ENCODE measurements at regions not wholly inside any gene's neighbourhood (a gene's known extent, or its start where the extent isn't known, plus 50 kb on each side); places are given as distances from the start of the nearest gene placed in this dataset.

DNA sequence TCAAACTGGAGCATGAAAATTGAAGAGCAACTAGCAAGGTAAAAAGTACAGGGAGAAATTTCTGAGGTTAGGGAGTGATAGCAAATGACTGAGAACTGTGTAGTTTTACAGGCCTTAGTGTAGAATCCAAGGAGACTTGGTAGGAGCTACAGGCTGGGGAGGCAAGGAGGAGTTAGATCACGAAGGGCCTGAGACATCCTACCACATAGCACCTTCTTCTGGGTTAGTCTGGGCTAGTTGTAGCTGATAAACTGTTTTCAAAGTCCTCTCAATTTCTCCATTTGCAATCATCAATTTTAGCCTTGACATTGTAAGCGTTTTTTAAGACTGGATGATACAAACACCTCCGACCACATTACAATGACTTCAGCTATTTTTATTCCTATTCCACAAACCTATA lies 209.7 kb downstream of the TMEM200A start:
- no peaks in the 10 kb centered on the region for H3K79me1 ChIP-seq (ENCODE audit: low read length)
- H3K4me2 ChIP-seq (ENCODE audit: low read length): no peak overlapping the region
- H3K4me3 ChIP-seq (ENCODE audit: low read length): no peak overlapping the region
- no peak overlapping the region for H3K4ac ChIP-seq (ENCODE audit: low read depth, low read length)
- no peak overlapping the region for H3K27ac ChIP-seq (ENCODE audit: low read depth, low read length)
- no peaks in the 10 kb centered on the region for H3K27me3 ChIP-seq (ENCODE audit: insufficient read depth, low read length, poor library complexity)
- H2BK5ac ChIP-seq (ENCODE audit: low read length): no peak overlapping the region
- no peaks in the 10 kb centered on the region for H3K36me3 ChIP-seq (ENCODE audit: control insufficient read depth, insufficient read depth, low read length)
- H3K23ac ChIP-seq (ENCODE audit: low read length): no peak overlapping the region
- no peak overlapping the region for H3K56ac ChIP-seq (ENCODE audit: low read length)
- no peak overlapping the region for H2BK120ac ChIP-seq (ENCODE audit: low read depth, low read length)
- H4K5ac ChIP-seq (ENCODE audit: low read length): no peak overlapping the region
- no peaks in the 10 kb centered on the region for H3K79me2 ChIP-seq (ENCODE audit: control insufficient read depth, insufficient read depth, low read length)
- no CpG with 5 or more reads among the region's 3 CpGs for WGBS (ENCODE audit: extremely low coverage, insufficient coverage, low lambda C conversion rate)
- H2BK15ac ChIP-seq (replicated peaks; ENCODE audit: low read depth): no peak overlapping the region
- no peak overlapping the region for H3K18ac ChIP-seq (ENCODE audit: low read length)
- H3K9ac ChIP-seq (ENCODE audit: low read length): no peak overlapping the region
- no peak overlapping the region for H4K8ac ChIP-seq (ENCODE audit: low read depth, low read length)
- H3K4me1 ChIP-seq (ENCODE audit: control insufficient read depth, low read depth, low read length): no peaks in the 10 kb centered on the region
- H2AK5ac ChIP-seq (ENCODE audit: low read length): no peak overlapping the region
- no peak for DNase-seq

DNA sequence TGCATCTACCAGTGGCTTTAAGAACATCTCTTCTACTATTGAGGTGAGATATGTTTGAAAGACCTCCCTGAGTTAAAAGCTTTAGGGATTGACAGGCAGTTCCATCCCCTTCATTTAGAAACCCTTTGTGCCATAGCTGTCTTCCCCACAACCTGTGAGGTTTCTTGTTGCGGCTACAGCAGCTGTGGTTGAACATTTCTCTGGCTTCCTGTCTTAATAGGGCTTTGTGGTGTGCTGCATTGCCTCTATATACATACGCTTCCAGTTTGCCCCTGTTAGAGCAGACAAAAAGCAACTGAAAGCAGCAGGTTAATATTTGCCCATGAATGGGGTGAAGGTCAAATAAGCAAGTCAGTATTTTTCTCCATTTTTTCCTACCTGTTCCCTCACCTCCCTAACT lies 210.2 kb downstream of the TMEM200A start:
- H3K27ac ChIP-seq (ENCODE audit: low read depth, low read length): no peak overlapping the region
- WGBS (ENCODE audit: extremely low coverage, insufficient coverage, low lambda C conversion rate): no CpG with 5 or more reads among the region's 2 CpGs
- no peak overlapping the region for H3K18ac ChIP-seq (ENCODE audit: low read length)

DNA sequence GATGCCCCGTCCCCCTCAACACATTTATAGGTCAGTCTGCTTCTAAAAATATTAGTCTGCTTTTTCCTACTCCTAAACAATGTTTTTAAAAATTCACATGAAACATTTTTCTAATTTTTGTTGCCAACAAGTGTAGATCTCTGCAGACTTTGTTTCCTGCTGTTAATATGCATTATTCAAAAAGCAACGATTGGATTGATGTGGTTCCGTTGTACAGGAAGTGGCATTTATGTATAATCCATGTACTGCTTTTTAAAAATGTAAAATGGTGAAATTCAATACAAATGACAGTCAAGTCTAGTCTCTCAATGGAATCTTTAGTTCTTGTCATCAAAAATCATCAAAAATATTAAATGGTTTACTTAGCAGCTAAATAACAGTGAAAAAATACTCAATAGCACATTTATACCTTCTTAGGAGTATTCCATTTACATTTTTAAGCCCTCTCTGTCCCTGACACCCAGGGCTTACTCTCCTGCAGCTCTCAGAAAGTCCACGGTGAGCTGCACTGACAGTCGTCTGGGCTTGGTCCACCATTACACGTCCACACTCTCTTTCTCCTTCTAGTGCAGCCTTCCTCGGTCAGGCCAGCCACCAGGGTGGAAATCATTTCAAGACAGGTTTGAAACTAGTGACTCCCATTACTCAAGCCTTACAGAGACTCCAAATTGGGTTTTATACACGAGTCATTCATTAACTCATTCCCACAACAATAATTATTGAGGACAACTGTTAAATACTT lies 211.5 kb downstream of the TMEM200A start:
- Histone ChIP-seq H3K36me3 (ENCODE audit: control insufficient read depth, insufficient read depth, low read length) (no peaks in the 10 kb centered on the region), H3K4me2 (ENCODE audit: low read length) (no peak overlapping the region), H3K9ac (ENCODE audit: low read length) (no peak overlapping the region), H3K27ac (ENCODE audit: low read depth, low read length) (no peak overlapping the region), H2BK120ac (ENCODE audit: low read depth, low read length) (no peak overlapping the region), H3K4ac (ENCODE audit: low read depth, low read length) (no peak overlapping the region), H3K23ac (ENCODE audit: low read length) (no peak overlapping the region), H4K5ac (ENCODE audit: low read length) (no peak overlapping the region), H3K79me1 (ENCODE audit: low read length) (no peaks in the 10 kb centered on the region), H3K4me1 (ENCODE audit: control insufficient read depth, low read depth, low read length) (no peaks in the 10 kb centered on the region), H3K18ac (ENCODE audit: low read length) (no peak overlapping the region), H4K8ac (ENCODE audit: low read depth, low read length) (no peak overlapping the region), H3K79me2 (ENCODE audit: control insufficient read depth, insufficient read depth, low read length) (no peaks in the 10 kb centered on the region), H3K4me3 (ENCODE audit: low read length) (no peak overlapping the region), H3K56ac (ENCODE audit: low read length) (no peak overlapping the region), H2BK15ac (replicated peaks; ENCODE audit: low read depth) (no peak overlapping the region), H2BK5ac (ENCODE audit: low read length) (no peak overlapping the region), H3K27me3 (ENCODE audit: insufficient read depth, low read length, poor library complexity) (no peaks in the 10 kb centered on the region), H2AK5ac (ENCODE audit: low read length) (no peak overlapping the region)
- no CpG with 5 or more reads among the region's 8 CpGs for whole genome bisulfite sequencing (ENCODE audit: extremely low coverage, insufficient coverage, low lambda C conversion rate)
- no peak for DNase-seq

More for the DNA sequence above, 210.2 kb downstream of the TMEM200A start:
- H2AK5ac ChIP-seq (ENCODE audit: low read length): no peak overlapping the region
- no peak overlapping the region for H2BK15ac ChIP-seq (replicated peaks; ENCODE audit: low read depth)
- no peak overlapping the region for H3K4me3 ChIP-seq (ENCODE audit: low read length)
- DNase-seq: no peak
- no peak overlapping the region for H3K9ac ChIP-seq (ENCODE audit: low read length)
- no peak overlapping the region for H4K5ac ChIP-seq (ENCODE audit: low read length)
- H3K23ac ChIP-seq (ENCODE audit: low read length): no peak overlapping the region
- no peak overlapping the region for H3K56ac ChIP-seq (ENCODE audit: low read length)
- no peak overlapping the region for H2BK5ac ChIP-seq (ENCODE audit: low read length)
- no peak overlapping the region for H2BK120ac ChIP-seq (ENCODE audit: low read depth, low read length)
- no peaks in the 10 kb centered on the region for H3K36me3 ChIP-seq (ENCODE audit: control insufficient read depth, insufficient read depth, low read length)
- H3K27me3 ChIP-seq (ENCODE audit: insufficient read depth, low read length, poor library complexity): no peaks in the 10 kb centered on the region
- no peak overlapping the region for H3K4me2 ChIP-seq (ENCODE audit: low read length)
- H3K79me1 ChIP-seq (ENCODE audit: low read length): no peaks in the 10 kb centered on the region
- H3K4ac ChIP-seq (ENCODE audit: low read depth, low read length): no peak overlapping the region
- no peaks in the 10 kb centered on the region for H3K4me1 ChIP-seq (ENCODE audit: control insufficient read depth, low read depth, low read length)
- no peaks in the 10 kb centered on the region for H3K79me2 ChIP-seq (ENCODE audit: control insufficient read depth, insufficient read depth, low read length)
- no peak overlapping the region for H4K8ac ChIP-seq (ENCODE audit: low read depth, low read length)

DNA sequence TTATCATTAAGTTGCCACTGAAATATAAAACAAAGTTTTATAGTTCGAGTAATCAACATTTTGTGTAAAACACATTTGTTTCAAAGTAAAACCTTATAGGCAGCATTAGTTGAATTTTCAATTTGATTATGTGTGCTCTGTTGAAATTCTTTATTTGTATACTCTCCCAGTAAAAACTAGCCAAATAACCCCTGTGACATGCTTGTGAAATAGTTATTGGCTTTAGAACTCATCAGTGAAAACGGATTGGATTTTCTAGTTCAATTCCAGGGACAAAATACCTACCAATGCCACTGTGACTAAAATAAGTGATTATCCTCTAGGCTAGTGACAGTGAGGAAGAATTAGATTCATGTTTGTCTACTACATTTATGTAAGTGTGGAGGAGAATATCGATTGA lies 212.9 kb downstream of the TMEM200A start:
- no peak overlapping the region for H3K23ac ChIP-seq (ENCODE audit: low read length)
- no peaks in the 10 kb centered on the region for H3K79me1 ChIP-seq (ENCODE audit: low read length)
- H4K5ac ChIP-seq (ENCODE audit: low read length): no peak overlapping the region
- H2BK15ac ChIP-seq (replicated peaks; ENCODE audit: low read depth): no peak overlapping the region
- no peaks in the 10 kb centered on the region for H3K79me2 ChIP-seq (ENCODE audit: control insufficient read depth, insufficient read depth, low read length)
- no peak for DNase-seq
- H2AK5ac ChIP-seq (ENCODE audit: low read length): no peak overlapping the region
- no peak overlapping the region for H3K4me2 ChIP-seq (ENCODE audit: low read length)
- 100% methylated on average over 1 of the region's 3 CpGs for WGBS (ENCODE audit: extremely low coverage, insufficient coverage, low lambda C conversion rate)
- H3K4me3 ChIP-seq (ENCODE audit: low read length): no peak overlapping the region
- H3K4me1 ChIP-seq (ENCODE audit: control insufficient read depth, low read depth, low read length): no peaks in the 10 kb centered on the region
- no peak overlapping the region for H3K18ac ChIP-seq (ENCODE audit: low read length)
- H2BK5ac ChIP-seq (ENCODE audit: low read length): no peak overlapping the region
- no peaks in the 10 kb centered on the region for H3K27me3 ChIP-seq (ENCODE audit: insufficient read depth, low read length, poor library complexity)
- H4K8ac ChIP-seq (ENCODE audit: low read depth, low read length): no peak overlapping the region
- no peak overlapping the region for H3K56ac ChIP-seq (ENCODE audit: low read length)
- no peak overlapping the region for H3K9ac ChIP-seq (ENCODE audit: low read length)
- H3K27ac ChIP-seq (ENCODE audit: low read depth, low read length): no peak overlapping the region
- H3K36me3 ChIP-seq (ENCODE audit: control insufficient read depth, insufficient read depth, low read length): no peaks in the 10 kb centered on the region
- H3K4ac ChIP-seq (ENCODE audit: low read depth, low read length): no peak overlapping the region
- no peak overlapping the region for H2BK120ac ChIP-seq (ENCODE audit: low read depth, low read length)

DNA sequence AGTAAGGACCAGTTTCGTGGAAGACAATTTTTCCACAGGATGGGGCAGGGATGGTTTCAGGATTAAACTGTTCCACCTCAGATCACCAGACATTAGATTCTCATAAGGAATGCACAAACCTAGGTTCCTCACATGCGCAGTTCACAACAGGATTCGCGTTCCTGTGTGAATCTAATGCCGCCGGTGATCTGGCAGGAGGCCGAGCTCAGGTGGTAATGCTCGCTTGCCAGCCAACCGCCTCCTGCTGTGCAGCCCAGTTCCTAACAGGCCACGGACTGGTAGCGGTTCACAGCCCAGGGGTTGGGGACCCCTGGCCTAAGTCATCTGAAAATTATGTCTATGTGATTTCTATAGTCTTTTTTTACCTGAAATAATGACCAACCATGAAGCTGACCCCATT lies 217.5 kb downstream of the TMEM200A start:
- no peak overlapping the region for H3K9ac ChIP-seq (ENCODE audit: low read length)
- no peak overlapping the region for H2BK120ac ChIP-seq (ENCODE audit: low read depth, low read length)
- H3K23ac ChIP-seq (ENCODE audit: low read length): no peak overlapping the region
- no peak overlapping the region for H3K4ac ChIP-seq (ENCODE audit: low read depth, low read length)
- no peak overlapping the region for H2BK15ac ChIP-seq (replicated peaks; ENCODE audit: low read depth)
- H3K79me2 ChIP-seq (ENCODE audit: control insufficient read depth, insufficient read depth, low read length): no peaks in the 10 kb centered on the region
- H3K4me3 ChIP-seq (ENCODE audit: low read length): no peak overlapping the region
- H3K27me3 ChIP-seq (ENCODE audit: insufficient read depth, low read length, poor library complexity): no peaks in the 10 kb centered on the region
- no peak overlapping the region for H2AK5ac ChIP-seq (ENCODE audit: low read length)
- no peak overlapping the region for H3K56ac ChIP-seq (ENCODE audit: low read length)
- DNase-seq: no peak
- no peaks in the 10 kb centered on the region for H3K79me1 ChIP-seq (ENCODE audit: low read length)
- no peaks in the 10 kb centered on the region for H3K36me3 ChIP-seq (ENCODE audit: control insufficient read depth, insufficient read depth, low read length)
- H4K5ac ChIP-seq (ENCODE audit: low read length): no peak overlapping the region
- H4K8ac ChIP-seq (ENCODE audit: low read depth, low read length): no peak overlapping the region
- no CpG with 5 or more reads among the region's 11 CpGs for WGBS (ENCODE audit: extremely low coverage, insufficient coverage, low lambda C conversion rate)
- no peak overlapping the region for H3K27ac ChIP-seq (ENCODE audit: low read depth, low read length)
- no peak overlapping the region for H3K18ac ChIP-seq (ENCODE audit: low read length)
- H2BK5ac ChIP-seq (ENCODE audit: low read length): no peak overlapping the region
- no peaks in the 10 kb centered on the region for H3K4me1 ChIP-seq (ENCODE audit: control insufficient read depth, low read depth, low read length)
- H3K4me2 ChIP-seq (ENCODE audit: low read length): no peak overlapping the region

DNA sequence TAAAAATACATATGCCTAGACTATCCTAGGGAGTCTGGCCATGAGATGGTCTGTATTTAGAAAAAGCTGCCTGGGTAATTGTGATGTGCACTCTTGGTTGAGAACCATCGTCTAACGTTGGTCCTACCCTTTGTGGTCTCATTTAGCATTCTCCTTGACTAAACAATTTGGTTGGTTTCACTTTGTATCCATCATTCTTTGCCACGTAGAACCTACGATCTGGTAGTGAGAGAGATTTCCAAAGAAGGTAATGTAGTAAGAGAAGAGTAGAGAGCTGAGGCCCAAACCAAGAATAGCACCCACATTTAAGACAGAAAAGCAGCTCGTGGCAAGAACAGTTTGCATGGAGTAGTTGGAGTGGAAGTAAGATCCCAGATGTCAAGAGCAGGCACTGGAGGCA lies 219.8 kb downstream of the TMEM200A start:
- H2BK15ac ChIP-seq (replicated peaks; ENCODE audit: low read depth): no peak overlapping the region
- H3K27me3 ChIP-seq (ENCODE audit: insufficient read depth, low read length, poor library complexity): no peaks in the 10 kb centered on the region
- H3K4me2 ChIP-seq (ENCODE audit: low read length): no peak overlapping the region
- H3K18ac ChIP-seq (ENCODE audit: low read length): no peak overlapping the region
- no peaks in the 10 kb centered on the region for H3K4me1 ChIP-seq (ENCODE audit: control insufficient read depth, low read depth, low read length)
- H3K79me1 ChIP-seq (ENCODE audit: low read length): no peaks in the 10 kb centered on the region
- no CpG with 5 or more reads among the region's 5 CpGs for WGBS (ENCODE audit: extremely low coverage, insufficient coverage, low lambda C conversion rate)
- no peak overlapping the region for H3K27ac ChIP-seq (ENCODE audit: low read depth, low read length)
- H4K5ac ChIP-seq (ENCODE audit: low read length): no peak overlapping the region
- no peak overlapping the region for H3K4me3 ChIP-seq (ENCODE audit: low read length)
- no peaks in the 10 kb centered on the region for H3K79me2 ChIP-seq (ENCODE audit: control insufficient read depth, insufficient read depth, low read length)
- H2BK5ac ChIP-seq (ENCODE audit: low read length): no peak overlapping the region
- DNase-seq: no peak
- no peak overlapping the region for H2BK120ac ChIP-seq (ENCODE audit: low read depth, low read length)
- no peaks in the 10 kb centered on the region for H3K36me3 ChIP-seq (ENCODE audit: control insufficient read depth, insufficient read depth, low read length)
- no peak overlapping the region for H2AK5ac ChIP-seq (ENCODE audit: low read length)
- no peak overlapping the region for H3K4ac ChIP-seq (ENCODE audit: low read depth, low read length)
- H3K56ac ChIP-seq (ENCODE audit: low read length): no peak overlapping the region
- H3K9ac ChIP-seq (ENCODE audit: low read length): no peak overlapping the region
- H4K8ac ChIP-seq (ENCODE audit: low read depth, low read length): no peak overlapping the region
- H3K23ac ChIP-seq (ENCODE audit: low read length): no peak overlapping the region
